Neutrophil (primary cell): ENCODE measurements at regions not wholly inside any gene's neighbourhood (a gene's known extent, or its start where the extent isn't known, plus 50 kb on each side); places are given as distances from the start of the nearest gene placed in this dataset.

Experiments
- H3K27ac ChIP-seq: fragments of 200-600 bp; sonication (generic); 2 replicates; pipeline ENCODE4 v1.5.1; 2016; ENCODE audit warnings: mild to moderate bottlenecking, moderate library complexity
- H3K27me3 ChIP-seq: fragments of 200-600 bp; sonication (generic); 2 replicates; pipeline ENCODE4 v1.6.0; 2016; ENCODE audit warnings: mild to moderate bottlenecking
- H3K36me3 ChIP-seq: fragments of 200-600 bp; sonication (generic); 2 replicates; pipeline ENCODE4 v1.5.1; 2017
- H3K4me1 ChIP-seq, 2 experiments: fragments of 200-600 bp in 1 of 2; sonication (generic) in 1 of 2; 1 replicate in 1 of 2; 2 replicates in 1 of 2; pipeline versions ENCODE4 v1.5.1 to v1.6.1; 2013 to 2016; ENCODE audit warnings: low read depth in 1 of 2, low read length in 1 of 2, mild to moderate bottlenecking in 1 of 2, moderate library complexity in 1 of 2; ENCODE audit not compliant: control insufficient read depth in 1 of 2, insufficient read depth in 1 of 2
- H3K4me3 ChIP-seq, 2 experiments: fragments of 200-600 bp in 1 of 2; sonication (generic) in 1 of 2; 1 replicate in 1 of 2; 2 replicates in 1 of 2; pipeline ENCODE4 v1.5.1; 2013 to 2016; ENCODE audit warnings: low read depth in 1 of 2, low read length in 1 of 2, mild to moderate bottlenecking in 1 of 2, moderate library complexity in 1 of 2
- H3K9me3 ChIP-seq: fragments of 200-600 bp; sonication (generic); 2 replicates; pipeline ENCODE4 v1.5.1; 2016
- TF ChIP-seq, protein P1 (sequence below): fragments of 200-600 bp; sonication (generic); IDR thresholded peaks from 2 replicates; pipeline ENCODE4 v1.5.1; 2016; ENCODE audit warnings: antibody characterized with exemption

DNA sequence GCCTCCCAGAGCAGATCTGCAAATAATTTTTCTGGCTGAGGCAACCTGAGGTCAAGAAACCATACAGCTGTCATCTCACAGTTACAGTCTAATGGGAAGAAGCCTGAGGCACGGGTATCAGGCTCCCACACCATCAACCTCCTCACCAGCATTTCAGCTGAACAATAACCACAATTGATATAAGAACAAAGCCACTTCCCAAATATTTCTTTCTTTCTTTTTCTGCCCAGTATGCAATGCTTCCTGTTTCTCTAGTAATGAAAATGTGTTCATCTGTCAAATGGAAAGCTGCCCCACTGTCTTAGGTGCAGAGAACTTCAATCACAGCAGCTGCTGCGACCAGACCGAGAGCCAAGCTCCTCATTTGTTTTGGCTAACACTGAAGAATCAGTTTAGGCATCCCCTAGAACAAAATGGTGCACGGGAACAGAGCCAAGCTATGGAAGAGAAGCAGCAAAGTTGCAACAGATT is 108.4 kb downstream of the BLID start:
- no peaks in the 10 kb centered on the region for H3K27me3 ChIP-seq
- H3K4me3 ChIP-seq, result no peak overlapping the region
- H3K9me3 ChIP-seq, result no peaks in the 10 kb centered on the region
- H3K36me3 ChIP-seq, result no peaks in the 10 kb centered on the region
- no peak overlapping the region for H3K27ac ChIP-seq
- H3K4me1 ChIP-seq, result no peaks in the 10 kb centered on the region
- TF ChIP-seq, protein P1, sequence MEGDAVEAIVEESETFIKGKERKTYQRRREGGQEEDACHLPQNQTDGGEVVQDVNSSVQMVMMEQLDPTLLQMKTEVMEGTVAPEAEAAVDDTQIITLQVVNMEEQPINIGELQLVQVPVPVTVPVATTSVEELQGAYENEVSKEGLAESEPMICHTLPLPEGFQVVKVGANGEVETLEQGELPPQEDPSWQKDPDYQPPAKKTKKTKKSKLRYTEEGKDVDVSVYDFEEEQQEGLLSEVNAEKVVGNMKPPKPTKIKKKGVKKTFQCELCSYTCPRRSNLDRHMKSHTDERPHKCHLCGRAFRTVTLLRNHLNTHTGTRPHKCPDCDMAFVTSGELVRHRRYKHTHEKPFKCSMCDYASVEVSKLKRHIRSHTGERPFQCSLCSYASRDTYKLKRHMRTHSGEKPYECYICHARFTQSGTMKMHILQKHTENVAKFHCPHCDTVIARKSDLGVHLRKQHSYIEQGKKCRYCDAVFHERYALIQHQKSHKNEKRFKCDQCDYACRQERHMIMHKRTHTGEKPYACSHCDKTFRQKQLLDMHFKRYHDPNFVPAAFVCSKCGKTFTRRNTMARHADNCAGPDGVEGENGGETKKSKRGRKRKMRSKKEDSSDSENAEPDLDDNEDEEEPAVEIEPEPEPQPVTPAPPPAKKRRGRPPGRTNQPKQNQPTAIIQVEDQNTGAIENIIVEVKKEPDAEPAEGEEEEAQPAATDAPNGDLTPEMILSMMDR, result no peak

DNA sequence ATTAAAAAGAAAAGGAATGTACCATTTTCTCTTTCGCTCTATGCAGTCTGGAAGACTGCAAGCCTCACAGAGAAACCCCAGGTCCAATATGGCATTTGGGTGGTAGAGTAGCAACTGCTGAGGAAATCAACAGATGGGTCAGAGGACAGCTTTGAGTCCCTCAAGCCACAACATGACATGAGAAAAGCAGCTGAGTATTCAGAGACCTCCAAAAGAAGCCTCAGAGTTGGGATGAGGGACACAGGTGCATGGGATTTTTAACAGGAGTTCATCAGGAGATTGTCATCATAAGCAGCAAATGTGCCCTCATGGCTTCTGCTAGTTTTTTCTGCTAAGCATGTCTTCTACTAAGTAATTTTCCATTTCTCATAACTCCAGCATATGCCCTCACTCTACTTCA is 111.6 kb downstream of the BLID start:
- Histone ChIP-seq H3K36me3 (no peaks in the 10 kb centered on the region), H3K4me1 (no peaks in the 10 kb centered on the region), H3K27me3 (no peaks in the 10 kb centered on the region), H3K4me3 (no peak overlapping the region), H3K9me3 (no peaks in the 10 kb centered on the region), H3K27ac (no peak overlapping the region)
- TF ChIP-seq, protein P1, result no peak

GRCh38 chr11:122002926-122003325 is 113.1 kb downstream of the BLID start:
- Histone ChIP-seq H3K9me3 (no peaks in the 10 kb centered on the region), H3K27me3 (no peaks in the 10 kb centered on the region), H3K36me3 (no peaks in the 10 kb centered on the region), H3K4me1 (no peaks in the 10 kb centered on the region), H3K27ac (no peak overlapping the region), H3K4me3 (no peak overlapping the region)
- TF ChIP-seq, protein P1, result no peak

GRCh38 chr11:122002047-122002446 is 114.0 kb downstream of the BLID start:
- Histone ChIP-seq H3K27ac (no peak overlapping the region), H3K36me3 (no peaks in the 10 kb centered on the region), H3K4me1 (no peaks in the 10 kb centered on the region), H3K27me3 (no peaks in the 10 kb centered on the region), H3K9me3 (no peaks in the 10 kb centered on the region), H3K4me3 (no peak overlapping the region)
- TF ChIP-seq, protein P1, result no peak

- H3K27me3 ChIP-seq, result no peaks in the 10 kb centered on the region
- no peaks in the 10 kb centered on the region for H3K9me3 ChIP-seq
- H3K4me3 ChIP-seq, result no peak overlapping the region
- H3K27ac ChIP-seq, result no peak overlapping the region
- no peaks in the 10 kb centered on the region for H3K36me3 ChIP-seq
- H3K4me1 ChIP-seq, result no peaks in the 10 kb centered on the region
- TF ChIP-seq, protein P1, result no peak
These were observed 116.4 kb downstream of the BLID start for GRCh38 chr11:121999651-122000050.

GRCh38 chr11:121996574-121996973 is 119.4 kb downstream of the BLID start:
- no peaks in the 10 kb centered on the region for H3K36me3 ChIP-seq
- no peak overlapping the region for H3K4me3 ChIP-seq
- H3K9me3 ChIP-seq, result no peaks in the 10 kb centered on the region
- H3K4me1 ChIP-seq, result no peaks in the 10 kb centered on the region
- no peak overlapping the region for H3K27ac ChIP-seq
- H3K27me3 ChIP-seq, result no peaks in the 10 kb centered on the region
- TF ChIP-seq, protein P1, result no peak
